DMS153 (cell line): ENCODE measurements at regions not wholly inside any gene's neighbourhood (a gene's known extent, or its start where the extent isn't known, plus 50 kb on each side); places are given as distances from the start of the nearest gene placed in this dataset.

Experiments
- DNase-seq: peaks from one replicate; lab custom pipeline; 2025; lab: John Stamatoyannopoulos, UW

DNA sequence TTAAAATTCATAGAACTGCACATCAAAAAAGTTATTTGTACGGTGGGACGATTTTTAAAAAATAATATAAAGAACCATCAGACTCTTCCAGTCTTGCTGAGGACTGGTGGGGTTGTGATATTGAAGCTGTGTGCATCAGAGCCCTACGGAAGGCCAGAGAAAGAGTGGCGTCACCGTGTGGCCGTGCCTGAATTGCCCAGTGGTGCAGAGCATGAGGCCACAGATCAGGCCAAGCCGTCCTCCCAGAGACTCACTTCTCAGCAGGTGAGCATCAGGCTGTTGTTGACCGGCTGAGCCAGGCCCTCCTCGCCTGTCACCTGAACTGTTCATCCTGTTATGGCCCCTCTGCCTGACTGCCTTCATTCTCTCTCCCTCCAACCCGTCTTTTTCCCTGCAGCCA, 1013.9 kb downstream of the TBC1D22A start:
- DNase-seq, result no peak

- DNase-seq, result no peak
Measured at GRCh38 chr22:47775686-47776085, 1013.2 kb downstream of the TBC1D22A start.

- no peak for DNase-seq
Measured at GRCh38 chr22:47775191-47775590, 1012.7 kb downstream of the TBC1D22A start.

GRCh38 chr22:47773635-47774034, 1011.2 kb downstream of the TBC1D22A start:
- no peak for DNase-seq

DNA sequence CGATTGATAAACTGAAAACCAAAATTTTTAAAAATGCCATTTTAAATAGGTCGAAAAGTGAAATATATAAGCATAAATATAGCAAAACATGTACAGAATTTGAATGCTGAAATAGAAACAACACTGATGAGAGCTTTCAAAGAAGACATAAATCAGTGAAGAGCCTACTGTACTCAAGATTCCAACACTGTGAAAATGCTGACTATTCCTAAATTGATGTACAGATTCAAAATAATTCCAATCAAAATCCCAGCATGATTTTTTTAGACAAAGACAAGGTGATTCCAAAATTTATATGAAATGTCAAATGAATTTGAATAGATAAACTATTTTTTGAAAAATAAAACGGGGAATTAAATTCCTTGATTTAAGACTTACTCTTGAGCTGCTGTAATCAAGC, 1010.4 kb downstream of the TBC1D22A start:
- no peak for DNase-seq

- no peak for DNase-seq
Measured at GRCh38 chr22:47769652-47770051, 1007.2 kb downstream of the TBC1D22A start.

DNA sequence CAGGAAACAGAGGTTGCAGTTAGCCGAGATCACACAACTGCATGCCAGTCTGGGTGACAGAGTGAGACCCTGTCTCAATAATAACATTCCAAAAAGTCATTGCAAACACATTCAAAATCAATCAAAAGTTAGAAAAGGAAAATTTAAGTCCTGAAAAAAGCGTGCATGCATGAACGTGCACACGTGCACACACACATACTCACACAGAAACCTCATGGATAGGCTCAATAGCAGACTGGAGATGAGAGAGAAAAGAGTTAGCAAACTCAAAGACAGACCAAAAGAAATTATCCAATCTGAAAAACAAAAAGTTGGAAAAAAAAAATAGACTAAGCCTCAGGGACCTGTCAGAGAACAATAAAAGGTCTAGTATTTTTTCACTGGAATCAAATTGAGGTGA, 1005.6 kb downstream of the TBC1D22A start:
- DNase-seq, result no peak

GRCh38 chr22:47767403-47767802, 1005.0 kb downstream of the TBC1D22A start:
- DNase-seq, result no peak

- no peak for DNase-seq
Measured at GRCh38 chr22:47765757-47766156, 1003.3 kb downstream of the TBC1D22A start.

DNA sequence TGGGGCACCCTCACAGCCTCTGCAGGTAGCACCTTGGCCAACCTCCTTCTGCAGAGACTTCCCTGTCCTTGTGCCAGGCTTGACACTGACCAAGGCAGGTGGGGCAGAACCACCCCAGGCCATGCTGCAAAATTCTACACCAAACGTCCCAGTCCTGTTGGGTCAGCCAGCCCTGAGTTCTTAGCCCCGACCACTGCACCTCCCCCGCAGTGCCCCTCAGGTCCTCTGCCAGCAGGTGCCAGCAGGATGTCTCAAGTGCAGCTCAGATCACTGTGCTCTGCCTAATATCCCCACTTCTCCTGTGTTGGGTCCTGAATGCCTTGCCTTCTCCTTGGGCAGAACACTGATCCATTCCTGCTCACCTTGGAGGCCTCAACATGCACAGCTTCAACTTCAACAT, 999.7 kb downstream of the TBC1D22A start:
- DNase-seq, result no peak

DNA sequence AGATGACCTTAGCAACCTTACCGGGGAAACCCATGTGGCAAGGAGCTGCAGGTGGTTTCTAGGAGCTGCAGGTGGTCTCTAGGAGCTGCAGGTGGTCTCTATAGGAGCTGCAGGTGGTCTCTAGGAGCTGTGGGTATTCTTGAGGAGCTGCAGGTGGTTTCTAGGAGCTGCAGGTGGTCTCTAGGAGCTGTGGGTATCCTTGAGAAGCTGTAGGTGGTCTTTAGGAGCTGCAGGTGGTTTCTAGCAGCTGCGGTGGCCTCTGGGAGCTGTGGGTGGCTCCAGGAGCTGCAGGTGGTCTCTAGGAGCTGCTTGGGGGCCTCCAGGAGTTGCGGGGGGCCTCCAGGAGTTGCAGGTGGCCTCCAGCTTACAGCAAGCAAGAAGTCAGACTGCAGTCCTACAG, 997.5 kb downstream of the TBC1D22A start:
- no peak for DNase-seq

DNA sequence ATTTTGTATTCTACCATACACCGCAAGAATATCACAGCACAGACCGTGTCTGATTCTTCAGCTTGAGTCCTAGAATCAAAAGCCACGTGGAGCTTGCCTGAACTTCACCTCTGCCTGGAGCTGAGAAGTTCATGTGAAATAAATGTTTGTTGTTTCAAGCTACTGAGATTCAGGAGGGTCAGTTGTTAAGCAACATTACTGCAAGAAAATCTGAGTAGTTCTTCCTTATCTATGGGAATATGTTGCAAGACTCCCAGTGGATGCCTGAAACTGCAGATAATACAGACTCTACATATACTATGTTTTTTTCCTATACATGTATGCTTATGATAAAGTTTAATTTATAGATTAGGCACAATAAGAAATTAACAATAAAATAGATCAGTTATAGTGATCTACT, 995.3 kb downstream of the TBC1D22A start:
- no peak for DNase-seq

GRCh38 chr22:47750086-47750485, 987.6 kb downstream of the TBC1D22A start:
- no peak for DNase-seq

- no peak for DNase-seq
Measured at GRCh38 chr22:47748957-47749356, 986.5 kb downstream of the TBC1D22A start.

GRCh38 chr22:47748271-47748670, 985.8 kb downstream of the TBC1D22A start:
- DNase-seq, result no peak

- DNase-seq, result no peak
Measured at GRCh38 chr22:47740109-47740805, 977.8 kb downstream of the TBC1D22A start.

- DNase-seq, result no peak
Measured at GRCh38 chr22:47739291-47740015, 977.0 kb downstream of the TBC1D22A start.

- no peak for DNase-seq
Measured at GRCh38 chr22:47738472-47739013, 976.1 kb downstream of the TBC1D22A start.

- DNase-seq, result no peak
Measured at GRCh38 chr22:47736186-47737034, 974.0 kb downstream of the TBC1D22A start.

DNA sequence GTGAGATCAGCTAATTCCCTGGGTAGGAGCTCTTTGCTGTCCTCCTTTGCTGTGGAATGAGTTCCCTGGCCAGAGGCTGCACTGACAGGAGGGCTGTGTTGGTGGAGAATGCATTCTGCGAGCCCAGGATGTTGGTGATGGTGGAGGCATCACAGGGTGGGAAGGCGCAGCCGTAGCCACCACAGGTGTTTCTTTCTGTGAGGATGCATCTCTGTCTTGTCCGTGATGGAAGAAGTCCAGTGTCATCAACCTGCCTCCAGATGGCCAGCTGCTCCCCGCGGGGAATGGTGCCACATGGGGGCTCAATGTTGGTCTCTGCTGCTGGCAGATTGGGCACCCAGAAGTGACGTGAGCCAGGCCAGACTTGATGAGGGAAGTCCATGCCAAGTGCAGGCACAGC, 972.1 kb downstream of the TBC1D22A start:
- DNase-seq, result no peak

GRCh38 chr22:47727641-47728040, 965.2 kb downstream of the TBC1D22A start:
- DNase-seq, result no peak

- no peak for DNase-seq
Measured at GRCh38 chr22:47724751-47725150, 962.3 kb downstream of the TBC1D22A start.

DNA sequence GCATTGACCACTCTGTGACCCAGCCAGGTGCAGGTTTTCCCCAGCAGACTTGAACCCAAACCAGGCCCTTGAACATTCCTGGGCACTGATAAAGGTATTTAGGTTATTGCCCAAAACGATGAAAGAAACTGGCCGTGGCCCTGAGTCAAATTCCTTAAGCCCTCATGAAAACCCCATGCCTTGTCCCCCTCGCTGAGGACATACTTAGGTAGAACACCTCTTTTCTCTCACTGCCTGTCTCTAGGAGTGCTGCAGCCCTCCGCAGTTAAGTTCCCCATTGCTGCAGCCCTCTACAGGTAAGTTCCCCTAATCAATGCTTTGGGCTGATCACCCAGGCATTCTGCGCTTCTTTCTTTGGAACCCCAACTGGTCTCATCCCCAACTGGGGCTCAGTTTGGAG, 961.6 kb downstream of the TBC1D22A start:
- no peak for DNase-seq
